Keratinocyte (primary cell): ENCODE measurements at regions not wholly inside any gene's neighbourhood (a gene's known extent, or its start where the extent isn't known, plus 50 kb on each side); places are given as distances from the start of the nearest gene placed in this dataset.

Source experiments
- DNase-seq: peaks from one replicate; pipeline ENCODE4 v3.0.0-alpha.2; 2011; ENCODE audit warnings: low read depth, missing footprints, low spot score
- FAIRE-seq: peaks from 2 replicates; lab custom pipeline; 2011; peaks lifted over from hg19 to GRCh38; lab: Jason Lieb, UNC
- H2AFZ ChIP-seq: 2 replicates; pipeline ENCODE4 v1.6.0; 2012; ENCODE audit warnings: low read length, control low read depth, inconsistent platforms; ENCODE audit not compliant: control insufficient read depth
- H3K27ac ChIP-seq: 2 replicates; pipeline ENCODE4 v1.5.1; 2011; ENCODE audit warnings: low read length; ENCODE audit not compliant: control insufficient read depth, insufficient read depth
- H3K27me3 ChIP-seq: 3 replicates; pipeline ENCODE4 v1.6.0; 2011; ENCODE audit warnings: low read length; ENCODE audit not compliant: control insufficient read depth, insufficient read depth; ENCODE audit errors: extremely low read depth
- H3K36me3 ChIP-seq, 2 experiments: 2 replicates in 1 of 2; 3 replicates in 1 of 2; pipeline ENCODE4 v1.5.1; 2011; ENCODE audit warnings: low read length in 2 of 2, mild to moderate bottlenecking in 1 of 2; ENCODE audit not compliant: control insufficient read depth in 2 of 2, insufficient read depth in 2 of 2; ENCODE audit errors: extremely low read depth in 1 of 2
- H3K4me1 ChIP-seq: 3 replicates; pipeline ENCODE4 v1.5.1; 2011; ENCODE audit warnings: low read length; ENCODE audit not compliant: control insufficient read depth, insufficient read depth; ENCODE audit errors: extremely low read depth
- H3K4me2 ChIP-seq: 3 replicates; pipeline ENCODE4 v1.6.0; 2011; ENCODE audit warnings: low read depth, low read length; ENCODE audit not compliant: control insufficient read depth, insufficient read depth; ENCODE audit errors: extremely low read depth
- H3K4me3 ChIP-seq, 3 experiments: fragments of 200-600 bp in 1 of 3; sonication (generic) in 1 of 3; 2 replicates in 2 of 3; 3 replicates in 1 of 3; pipeline ENCODE4 v1.5.1; 2011 to 2016; ENCODE audit warnings: low read length in 3 of 3, mild to moderate bottlenecking in 3 of 3, control low read depth in 2 of 3, inconsistent platforms in 1 of 3, low read depth in 1 of 3, mixed read lengths in 1 of 3, mixed run types in 1 of 3, moderate library complexity in 1 of 3; ENCODE audit not compliant: control insufficient read depth in 2 of 3, insufficient read depth in 2 of 3; ENCODE audit errors: extremely low read depth in 1 of 3
- H3K79me2 ChIP-seq: 2 replicates; pipeline ENCODE4 v1.6.0; 2012; ENCODE audit warnings: low read length; ENCODE audit not compliant: control insufficient read depth, insufficient read depth
- H3K9ac ChIP-seq: 3 replicates; pipeline ENCODE4 v1.6.0; 2011; ENCODE audit warnings: low read length; ENCODE audit not compliant: control insufficient read depth, insufficient read depth; ENCODE audit errors: extremely low read depth
- H3K9me1 ChIP-seq: 3 replicates; pipeline ENCODE4 v1.6.0; 2011; ENCODE audit warnings: low read length; ENCODE audit not compliant: control insufficient read depth, insufficient read depth; ENCODE audit errors: extremely low read depth
- H3K9me3 ChIP-seq: 2 replicates; pipeline ENCODE4 v1.5.1; 2012; ENCODE audit warnings: low read depth, low read length; ENCODE audit not compliant: control insufficient read depth
- H4K20me1 ChIP-seq: 3 replicates; pipeline ENCODE4 v1.6.0; 2011; ENCODE audit warnings: low read length; ENCODE audit not compliant: control insufficient read depth, insufficient read depth; ENCODE audit errors: extremely low read depth
- EZH2 ChIP-seq: IDR thresholded peaks from one replicate; pipeline ENCODE4 v1.6.1; 2012; ENCODE audit warnings: inconsistent platforms, mild to moderate bottlenecking, low read length, moderate library complexity
- dilution Hi-C: fragments of 300-500 bp; cut with MboI; formaldehyde crosslinking; loops from one replicate; pipeline ENCODE4 v1.7.0; 2020; ENCODE audit warnings: low sequenced_read_pairs; ENCODE audit not compliant: extremely low pct_ligation_motif_present
- TF ChIP-seq, protein P1 (sequence below), 3 experiments: IDR thresholded peaks in 1 of 3; conservative IDR thresholded peaks in 1 of 3; optimal IDR thresholded peaks in 1 of 3; 2 replicates in 2 of 3; 3 replicates in 1 of 3; pipeline versions ENCODE3 to v1.5.1; 2011; ENCODE audit warnings: low read length in 3 of 3, mild to moderate bottlenecking in 3 of 3, moderate library complexity in 2 of 3, control low read depth in 1 of 3, inconsistent platforms in 1 of 3; ENCODE audit not compliant: insufficient read depth in 2 of 3; ENCODE audit errors: extremely low read depth in 1 of 3

DNA sequence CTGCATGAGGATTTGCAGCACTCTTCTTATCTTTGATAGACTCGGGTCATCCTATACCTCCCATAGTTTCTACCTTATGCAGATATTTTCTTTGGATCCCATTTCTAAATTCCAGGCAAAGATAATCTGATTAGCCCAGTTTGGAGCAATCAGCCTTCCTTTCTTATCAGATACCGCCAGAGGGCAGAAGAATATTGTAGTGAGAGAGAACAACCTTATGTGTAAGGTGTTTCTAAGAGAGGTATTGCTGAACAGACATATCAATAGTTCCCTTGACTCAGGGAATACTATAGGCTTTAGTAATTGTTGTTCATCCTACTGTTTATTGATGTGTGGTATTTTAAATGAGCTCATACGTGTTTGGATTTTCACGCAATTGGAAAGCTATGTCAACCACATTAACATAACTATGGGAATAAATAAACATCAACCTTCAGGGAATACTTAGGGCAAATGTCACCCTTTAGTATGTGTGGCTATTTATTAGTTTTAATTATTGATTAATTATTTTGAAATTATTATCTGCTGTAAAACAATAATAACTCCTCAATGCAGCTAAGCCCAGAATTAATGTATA is 1435.2 kb upstream of the CDH9 start:
- Histone ChIP-seq H3K9me3 (no peaks in the 10 kb centered on the region), H3K4me2 (no peak overlapping the region), H3K4me1 (no peaks in the 10 kb centered on the region), H3K79me2 (no peaks in the 10 kb centered on the region), H4K20me1 (no peaks in the 10 kb centered on the region), H3K27me3 (no peaks in the 10 kb centered on the region), H3K9ac (no peak overlapping the region), H3K27ac (no peak overlapping the region), H2AFZ (no peak overlapping the region), H3K4me3 (no peak overlapping the region), H3K9me1 (no peaks in the 10 kb centered on the region), H3K36me3 (no peaks in the 10 kb centered on the region)
- DNase-seq (no peak), FAIRE-seq (no peak)
- dilution Hi-C loops = no loop called here
- TF ChIP-seq EZH2 = no peak
- TF ChIP-seq, protein P1, sequence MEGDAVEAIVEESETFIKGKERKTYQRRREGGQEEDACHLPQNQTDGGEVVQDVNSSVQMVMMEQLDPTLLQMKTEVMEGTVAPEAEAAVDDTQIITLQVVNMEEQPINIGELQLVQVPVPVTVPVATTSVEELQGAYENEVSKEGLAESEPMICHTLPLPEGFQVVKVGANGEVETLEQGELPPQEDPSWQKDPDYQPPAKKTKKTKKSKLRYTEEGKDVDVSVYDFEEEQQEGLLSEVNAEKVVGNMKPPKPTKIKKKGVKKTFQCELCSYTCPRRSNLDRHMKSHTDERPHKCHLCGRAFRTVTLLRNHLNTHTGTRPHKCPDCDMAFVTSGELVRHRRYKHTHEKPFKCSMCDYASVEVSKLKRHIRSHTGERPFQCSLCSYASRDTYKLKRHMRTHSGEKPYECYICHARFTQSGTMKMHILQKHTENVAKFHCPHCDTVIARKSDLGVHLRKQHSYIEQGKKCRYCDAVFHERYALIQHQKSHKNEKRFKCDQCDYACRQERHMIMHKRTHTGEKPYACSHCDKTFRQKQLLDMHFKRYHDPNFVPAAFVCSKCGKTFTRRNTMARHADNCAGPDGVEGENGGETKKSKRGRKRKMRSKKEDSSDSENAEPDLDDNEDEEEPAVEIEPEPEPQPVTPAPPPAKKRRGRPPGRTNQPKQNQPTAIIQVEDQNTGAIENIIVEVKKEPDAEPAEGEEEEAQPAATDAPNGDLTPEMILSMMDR (optimal IDR thresholded peaks at IDR 0.05 in 1 of 3, IDR thresholded peaks at IDR 0.05 in 1 of 3, conservative IDR thresholded peaks at IDR 0.05 in 1 of 3; ENCODE audit: extremely low read depth in 1 of 3, insufficient read depth in 2 of 3, low read length in 3 of 3) = no peak

DNA sequence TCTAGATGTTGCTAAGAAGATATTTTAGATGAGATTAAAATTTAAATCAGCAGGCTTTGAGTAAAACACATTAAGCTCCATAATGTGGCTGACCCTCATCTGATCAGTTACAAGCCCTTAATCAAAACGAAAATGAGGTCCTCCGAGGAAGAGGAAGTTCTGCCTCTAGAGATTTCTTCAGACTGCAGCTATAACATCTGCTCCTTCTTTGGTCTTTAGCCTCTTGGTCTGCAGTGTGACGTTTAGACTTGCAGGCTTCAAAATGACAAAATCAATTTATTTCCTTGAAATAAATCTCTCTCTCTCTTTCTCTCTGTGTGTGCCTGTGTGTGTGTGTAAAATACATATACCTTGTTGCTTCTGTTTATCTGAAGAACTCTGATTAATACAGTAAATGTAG is 1429.8 kb upstream of the CDH9 start:
- dilution Hi-C loops = no loop called here
- Histone ChIP-seq H3K27ac (no peak overlapping the region), H3K27me3 (no peaks in the 10 kb centered on the region), H4K20me1 (no peaks in the 10 kb centered on the region), H3K9me3 (no peaks in the 10 kb centered on the region), H3K4me3 (no peak overlapping the region), H3K9me1 (no peaks in the 10 kb centered on the region), H2AFZ (no peak overlapping the region), H3K79me2 (no peaks in the 10 kb centered on the region), H3K9ac (no peak overlapping the region), H3K4me1 (no peaks in the 10 kb centered on the region), H3K36me3 (no peaks in the 10 kb centered on the region), H3K4me2 (no peak overlapping the region)
- TF ChIP-seq, protein P1 (optimal IDR thresholded peaks at IDR 0.05 in 1 of 3, IDR thresholded peaks at IDR 0.05 in 1 of 3, conservative IDR thresholded peaks at IDR 0.05 in 1 of 3; ENCODE audit: extremely low read depth in 1 of 3, insufficient read depth in 2 of 3, low read length in 3 of 3) = no peak
- no peak for TF ChIP-seq EZH2
- no peak for DNase-seq
- FAIRE-seq = no peak
